GM13976 (cell line): ENCODE measurements at regions not wholly inside any gene's neighbourhood (a gene's known extent, or its start where the extent isn't known, plus 50 kb on each side); places are given as distances from the start of the nearest gene placed in this dataset.

Experiments
- DNase-seq: peaks from one replicate; pipeline ENCODE4 v3.0.0; 2012; ENCODE audit warnings: low spot score
- in situ Hi-C: fragments of 300-500 bp; cut with MboI; formaldehyde crosslinking; loops from one replicate; pipeline ENCODE4 v1.12.0; 2022; ENCODE audit warnings: low sequenced_read_pairs, mixed read lengths, inconsistent platforms; ENCODE audit not compliant: unreplicated experiment
- TF ChIP-seq, protein P1 (sequence below): IDR thresholded peaks from 2 replicates; pipeline ENCODE4 v1.5.1; 2012; ENCODE audit warnings: borderline replicate concordance, mild to moderate bottlenecking; ENCODE audit not compliant: insufficient read depth; ENCODE audit errors: extremely low read depth, missing control alignments, control extremely low read depth

DNA sequence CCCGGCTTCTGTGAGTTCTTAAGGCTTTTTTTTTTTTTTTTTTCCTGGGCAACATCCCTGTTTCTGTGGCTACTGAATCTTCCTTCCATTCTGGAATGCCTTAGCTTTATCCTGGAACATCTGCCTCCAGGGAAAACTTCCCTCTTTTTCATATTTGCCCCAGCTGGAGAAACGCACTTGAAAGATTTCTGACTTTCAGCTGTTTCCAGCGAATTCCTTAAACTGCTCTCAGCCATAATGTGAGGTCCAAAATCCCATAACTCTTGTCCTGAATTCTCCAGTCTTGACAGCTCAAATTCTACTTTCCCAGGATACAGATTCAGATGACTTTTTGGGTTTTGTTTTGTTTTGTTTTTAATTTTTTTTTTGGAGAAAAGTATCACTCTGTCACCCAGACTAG lies 263.6 kb upstream of the AUTS2 start:
- in situ Hi-C loops = no loop called here
- no peak for DNase-seq
- TF ChIP-seq, protein P1, sequence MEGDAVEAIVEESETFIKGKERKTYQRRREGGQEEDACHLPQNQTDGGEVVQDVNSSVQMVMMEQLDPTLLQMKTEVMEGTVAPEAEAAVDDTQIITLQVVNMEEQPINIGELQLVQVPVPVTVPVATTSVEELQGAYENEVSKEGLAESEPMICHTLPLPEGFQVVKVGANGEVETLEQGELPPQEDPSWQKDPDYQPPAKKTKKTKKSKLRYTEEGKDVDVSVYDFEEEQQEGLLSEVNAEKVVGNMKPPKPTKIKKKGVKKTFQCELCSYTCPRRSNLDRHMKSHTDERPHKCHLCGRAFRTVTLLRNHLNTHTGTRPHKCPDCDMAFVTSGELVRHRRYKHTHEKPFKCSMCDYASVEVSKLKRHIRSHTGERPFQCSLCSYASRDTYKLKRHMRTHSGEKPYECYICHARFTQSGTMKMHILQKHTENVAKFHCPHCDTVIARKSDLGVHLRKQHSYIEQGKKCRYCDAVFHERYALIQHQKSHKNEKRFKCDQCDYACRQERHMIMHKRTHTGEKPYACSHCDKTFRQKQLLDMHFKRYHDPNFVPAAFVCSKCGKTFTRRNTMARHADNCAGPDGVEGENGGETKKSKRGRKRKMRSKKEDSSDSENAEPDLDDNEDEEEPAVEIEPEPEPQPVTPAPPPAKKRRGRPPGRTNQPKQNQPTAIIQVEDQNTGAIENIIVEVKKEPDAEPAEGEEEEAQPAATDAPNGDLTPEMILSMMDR = no peak

DNA sequence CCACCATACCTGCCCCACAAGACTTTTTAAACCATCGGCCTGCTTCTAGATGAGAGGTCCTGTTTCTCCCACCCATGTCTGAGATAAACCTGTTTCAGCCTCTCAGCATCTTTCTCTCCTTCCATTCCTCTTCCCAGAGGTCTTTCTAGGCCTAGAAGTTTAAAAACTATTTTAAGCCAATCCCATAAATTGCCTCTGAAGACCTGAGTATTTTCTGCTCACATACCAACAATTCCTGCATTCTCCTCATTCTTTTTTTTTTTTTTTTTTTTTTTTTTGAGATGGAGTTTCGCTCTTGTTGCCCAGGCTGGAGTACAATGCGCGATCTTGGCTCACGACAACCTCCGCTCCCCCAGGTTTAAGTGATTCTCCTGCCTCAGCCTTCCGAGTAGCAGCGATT lies 262.9 kb upstream of the AUTS2 start:
- TF ChIP-seq, protein P1 = no peak
- in situ Hi-C loops = no loop called here
- no peak for DNase-seq

DNA sequence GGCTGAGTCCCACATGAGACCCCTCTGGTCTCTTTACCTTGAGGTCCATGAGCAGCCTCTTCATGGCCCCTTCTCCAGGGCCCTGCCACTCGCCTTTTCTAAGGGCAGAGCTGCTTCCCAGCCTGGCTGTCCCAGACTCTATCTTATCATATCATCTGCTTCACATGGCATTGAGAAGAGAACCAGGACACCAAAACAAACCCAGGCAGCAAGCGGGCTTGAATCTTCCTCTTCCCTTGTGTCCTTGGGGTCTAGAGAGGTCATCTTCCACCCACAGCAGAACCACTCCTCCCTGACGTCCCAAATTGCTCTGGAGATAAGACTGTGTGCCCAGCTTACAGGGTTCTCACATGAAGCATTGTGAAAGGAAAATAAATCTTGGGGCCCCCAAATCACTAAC lies 261.3 kb upstream of the AUTS2 start:
- in situ Hi-C loops = no loop called here
- DNase-seq = no peak
- TF ChIP-seq, protein P1 = no peak

DNA sequence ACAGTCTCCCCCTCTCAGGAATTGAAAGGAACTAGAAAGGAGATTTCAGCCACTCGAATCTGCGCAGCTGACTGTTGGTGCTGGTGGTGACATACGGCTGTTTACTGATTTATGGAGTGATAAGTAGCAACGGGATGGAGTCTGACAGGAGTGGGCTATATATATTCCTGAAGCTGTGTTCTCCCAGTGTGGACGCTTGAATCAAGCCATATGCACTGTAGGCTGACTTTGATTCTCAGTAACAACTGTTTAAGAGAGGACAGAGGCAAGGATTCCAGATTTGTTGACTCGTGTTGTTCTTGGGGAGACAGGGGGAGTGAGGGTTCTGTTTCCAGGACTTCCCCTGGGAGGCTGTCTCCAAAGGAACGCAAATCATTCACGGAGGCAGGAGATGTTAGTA lies 260.1 kb upstream of the AUTS2 start:
- in situ Hi-C loops = no loop called here
- DNase-seq = no peak

DNA sequence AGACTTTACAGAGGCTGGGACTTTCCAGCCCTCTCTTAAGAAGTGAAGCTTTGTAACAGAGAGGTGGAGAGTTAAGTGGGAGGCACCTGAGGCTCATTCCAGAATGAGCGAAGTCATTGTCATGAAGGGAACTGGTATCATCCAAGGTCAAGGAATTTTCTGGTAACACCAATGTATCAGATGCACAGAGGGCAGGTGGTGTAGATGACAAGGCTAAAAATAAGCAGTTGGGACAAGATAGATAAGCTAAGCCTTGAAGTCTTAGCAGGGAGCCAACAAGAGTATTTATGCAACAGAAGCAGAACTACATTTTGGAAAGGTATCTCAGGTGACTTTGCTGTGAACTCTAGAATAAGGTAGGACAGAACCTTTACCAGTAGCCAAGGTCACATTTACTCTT lies 257.0 kb upstream of the AUTS2 start:
- TF ChIP-seq, protein P1 = no peak
- in situ Hi-C loops = no loop called here
- DNase-seq = no peak

More for the DNA sequence above, 260.1 kb upstream of the AUTS2 start:
- TF ChIP-seq, protein P1 = no peak

DNA sequence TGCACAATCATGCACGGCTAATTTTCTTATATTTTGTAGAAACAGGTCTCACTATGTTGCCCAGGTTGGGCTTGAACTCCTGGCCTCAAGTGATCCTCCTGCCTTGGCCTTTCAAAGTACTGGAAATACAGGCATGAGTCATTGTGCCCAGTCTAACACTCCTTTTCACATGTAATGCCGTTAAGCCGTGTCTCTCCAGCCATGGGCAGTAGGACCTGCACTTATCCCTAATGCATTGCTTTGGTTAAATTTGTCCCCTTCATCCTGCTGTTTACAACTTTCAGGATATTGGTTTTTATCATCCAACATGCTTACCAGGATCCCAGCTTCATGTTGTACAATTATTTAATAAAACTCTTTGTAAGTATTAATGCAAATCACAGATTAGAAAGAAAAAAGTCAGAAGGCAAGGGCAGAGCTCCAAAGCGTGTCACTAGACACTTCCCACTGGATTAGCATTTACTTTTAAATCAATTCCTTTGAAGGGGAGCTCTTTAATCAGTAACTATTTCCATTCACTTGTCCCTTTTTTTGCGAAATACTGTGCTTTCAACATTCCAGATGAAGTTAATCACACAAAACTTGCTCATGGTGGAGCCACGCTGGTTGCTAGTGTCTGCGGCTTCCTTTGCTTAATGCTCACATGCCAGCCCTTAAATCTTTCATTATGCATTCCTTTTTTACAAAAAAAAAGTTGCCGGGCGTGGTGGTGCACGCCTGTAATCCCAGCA lies 256.0 kb upstream of the AUTS2 start:
- in situ Hi-C loops = no loop called here
- DNase-seq = no peak
- TF ChIP-seq, protein P1 = no peak
